Body of pancreas (tissue), 4 donors: ENCODE measurements at regions not wholly inside any gene's neighbourhood (a gene's known extent, or its start where the extent isn't known, plus 50 kb on each side); places are given as distances from the start of the nearest gene placed in this dataset.

Source experiments
- CTCF ChIP-seq, 7 experiments: fragments of 450-650 bp in 4 of 7; fragments of 200-600 bp in 3 of 7; sonication (generic) in 3 of 7; IDR thresholded peaks; one replicate each; pipeline ENCODE4 v1.5.1; 2016 to 2019; ENCODE audit warnings: antibody characterized with exemption in 7 of 7
- POLR2A ChIP-seq, 3 donors: fragments of 450-650 bp; IDR thresholded peaks; one replicate each; pipeline ENCODE4 v1.6.1; 2016; ENCODE audit warnings: antibody characterized with exemption in 3 of 3, mild to moderate bottlenecking in 2 of 3

DNA sequence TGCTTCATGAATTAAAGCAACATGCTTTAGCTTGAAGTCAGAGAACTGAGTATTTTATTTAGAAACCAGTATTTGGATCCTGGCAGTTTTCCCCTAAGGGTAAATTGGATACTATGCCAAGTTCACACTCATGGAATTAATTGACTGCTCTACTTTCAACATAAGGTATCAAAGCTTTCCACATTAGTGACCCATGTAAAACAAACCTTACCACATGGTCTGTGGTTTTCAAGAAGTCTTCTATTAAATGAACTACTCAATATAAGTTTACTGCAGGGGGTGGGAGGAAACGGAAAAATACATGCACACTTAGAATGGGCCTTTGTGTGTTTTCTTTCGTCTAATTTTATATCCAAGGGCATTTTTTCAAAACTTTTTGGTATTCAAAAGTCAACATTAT is 232.0 kb upstream of the FBXL7 start:
- TF ChIP-seq CTCF (IDR thresholded peaks at IDR 0.05) (no peak), POLR2A (IDR thresholded peaks at IDR 0.05) (no peak)
